SU-DHL-6 (cell line): ENCODE measurements at regions not wholly inside any gene's neighbourhood (a gene's known extent, or its start where the extent isn't known, plus 50 kb on each side); places are given as distances from the start of the nearest gene placed in this dataset.

ENCODE experiments used
- CTCF ChIP-seq: fragments of 200-600 bp; sonication (generic); IDR thresholded peaks from one replicate; pipeline ENCODE4 v1.5.1; 2017; ENCODE audit warnings: antibody characterized with exemption, mild to moderate bottlenecking, low read length, moderate library complexity; ENCODE audit not compliant: insufficient read depth, poor library complexity, severe bottlenecking
- EZH2phosphoT487 ChIP-seq: fragments of 200-600 bp; sonication (generic), shearing (Covaris generic); conservative IDR thresholded peaks from 2 replicates; pipeline ENCODE4 v1.6.1; 2018; ENCODE audit warnings: mild to moderate bottlenecking, antibody characterized with exemption, low read length, moderate library complexity, mixed read lengths

GRCh38 chr10:36351159-36351558, 709.1 kb upstream of the FZD8 start:
- TF ChIP-seq CTCF (no peak), EZH2phosphoT487 (no peak)
